Adrenal gland (tissue), 5 donors: ENCODE measurements at regions not wholly inside any gene's neighbourhood (a gene's known extent, or its start where the extent isn't known, plus 50 kb on each side); places are given as distances from the start of the nearest gene placed in this dataset.

ENCODE experiments used
- POLR2A ChIP-seq, 2 donors: fragments of 450-650 bp; IDR thresholded peaks; one replicate each; pipeline ENCODE4 v1.6.1; 2017; ENCODE audit warnings: antibody characterized with exemption in 2 of 2, mild to moderate bottlenecking in 2 of 2, moderate library complexity in 1 of 2
- TF ChIP-seq, protein P1 (sequence below), 6 experiments: fragments of 450-650 bp in 4 of 6; fragments of 200-600 bp in 2 of 6; sonication (generic) in 1 of 6; IDR thresholded peaks; 1 replicate in 5 of 6; 2 replicates in 1 of 6; pipeline versions ENCODE4 v1.5.1 to v1.8.0; 2016 to 2021; ENCODE audit warnings: antibody characterized with exemption in 6 of 6, mild to moderate bottlenecking in 2 of 6, moderate library complexity in 1 of 6
- donor health status: DM: no; HTN: no; CAD: no.

DNA sequence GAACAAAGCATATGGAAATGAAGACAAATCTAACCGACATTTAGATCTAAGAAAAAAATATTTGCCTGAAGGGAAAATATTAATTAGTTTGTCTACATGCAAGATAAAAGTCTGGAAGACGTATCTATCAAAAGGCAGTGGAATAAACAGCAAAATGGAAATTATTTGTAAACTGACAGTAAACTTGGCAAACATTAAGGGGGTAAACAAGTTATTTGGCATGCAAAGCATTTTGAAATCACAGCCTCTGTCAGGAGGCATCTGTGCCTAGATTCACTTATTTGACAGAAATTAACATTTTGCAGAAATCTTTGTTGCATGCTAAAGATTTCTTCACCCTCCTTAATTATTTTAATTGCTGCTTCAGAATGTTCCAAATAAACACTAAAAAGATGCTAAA is 1065.8 kb upstream of the POU3F4 start:
- TF ChIP-seq, protein P1, sequence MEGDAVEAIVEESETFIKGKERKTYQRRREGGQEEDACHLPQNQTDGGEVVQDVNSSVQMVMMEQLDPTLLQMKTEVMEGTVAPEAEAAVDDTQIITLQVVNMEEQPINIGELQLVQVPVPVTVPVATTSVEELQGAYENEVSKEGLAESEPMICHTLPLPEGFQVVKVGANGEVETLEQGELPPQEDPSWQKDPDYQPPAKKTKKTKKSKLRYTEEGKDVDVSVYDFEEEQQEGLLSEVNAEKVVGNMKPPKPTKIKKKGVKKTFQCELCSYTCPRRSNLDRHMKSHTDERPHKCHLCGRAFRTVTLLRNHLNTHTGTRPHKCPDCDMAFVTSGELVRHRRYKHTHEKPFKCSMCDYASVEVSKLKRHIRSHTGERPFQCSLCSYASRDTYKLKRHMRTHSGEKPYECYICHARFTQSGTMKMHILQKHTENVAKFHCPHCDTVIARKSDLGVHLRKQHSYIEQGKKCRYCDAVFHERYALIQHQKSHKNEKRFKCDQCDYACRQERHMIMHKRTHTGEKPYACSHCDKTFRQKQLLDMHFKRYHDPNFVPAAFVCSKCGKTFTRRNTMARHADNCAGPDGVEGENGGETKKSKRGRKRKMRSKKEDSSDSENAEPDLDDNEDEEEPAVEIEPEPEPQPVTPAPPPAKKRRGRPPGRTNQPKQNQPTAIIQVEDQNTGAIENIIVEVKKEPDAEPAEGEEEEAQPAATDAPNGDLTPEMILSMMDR (IDR thresholded peaks at IDR 0.05): no peak
- no peak for TF ChIP-seq POLR2A (IDR thresholded peaks at IDR 0.05)
